Astrocyte (in vitro differentiated cells and primary cell): ENCODE measurements at regions not wholly inside any gene's neighbourhood (a gene's known extent, or its start where the extent isn't known, plus 50 kb on each side); places are given as distances from the start of the nearest gene placed in this dataset.

Source experiments
- EZH2 ChIP-seq: IDR thresholded peaks from 2 replicates; pipeline ENCODE4 v1.6.1; 2012; ENCODE audit warnings: mild to moderate bottlenecking, low read length, inconsistent platforms; ENCODE audit not compliant: insufficient read depth
- TF ChIP-seq, protein P1 (sequence below): IDR thresholded peaks from 2 replicates; pipeline ENCODE4 v1.5.1; 2011; ENCODE audit warnings: low read depth, mild to moderate bottlenecking, inconsistent platforms, low read length, moderate library complexity; ENCODE audit not compliant: insufficient read depth

DNA sequence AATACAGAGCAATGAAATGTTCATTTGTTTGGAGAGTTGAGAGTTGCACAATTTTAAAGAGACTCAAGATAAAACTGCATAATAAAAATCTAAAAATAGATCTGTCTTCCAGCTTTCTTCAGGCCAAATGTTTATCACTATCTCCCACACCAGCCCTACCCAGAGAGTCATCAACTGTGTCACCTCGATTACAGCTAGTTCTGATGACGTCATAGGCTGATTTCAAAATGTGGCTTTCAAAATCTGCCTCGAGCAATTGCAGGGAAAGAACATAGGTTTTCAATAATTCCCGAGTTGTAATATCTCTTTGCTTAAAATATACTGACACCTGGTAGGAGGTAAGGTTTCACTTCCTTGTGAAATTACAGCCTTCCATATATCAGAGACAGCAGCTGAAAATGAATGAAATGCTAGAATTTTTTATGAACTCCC lies 677.6 kb upstream of the ID2 start:
- TF ChIP-seq, protein P1, sequence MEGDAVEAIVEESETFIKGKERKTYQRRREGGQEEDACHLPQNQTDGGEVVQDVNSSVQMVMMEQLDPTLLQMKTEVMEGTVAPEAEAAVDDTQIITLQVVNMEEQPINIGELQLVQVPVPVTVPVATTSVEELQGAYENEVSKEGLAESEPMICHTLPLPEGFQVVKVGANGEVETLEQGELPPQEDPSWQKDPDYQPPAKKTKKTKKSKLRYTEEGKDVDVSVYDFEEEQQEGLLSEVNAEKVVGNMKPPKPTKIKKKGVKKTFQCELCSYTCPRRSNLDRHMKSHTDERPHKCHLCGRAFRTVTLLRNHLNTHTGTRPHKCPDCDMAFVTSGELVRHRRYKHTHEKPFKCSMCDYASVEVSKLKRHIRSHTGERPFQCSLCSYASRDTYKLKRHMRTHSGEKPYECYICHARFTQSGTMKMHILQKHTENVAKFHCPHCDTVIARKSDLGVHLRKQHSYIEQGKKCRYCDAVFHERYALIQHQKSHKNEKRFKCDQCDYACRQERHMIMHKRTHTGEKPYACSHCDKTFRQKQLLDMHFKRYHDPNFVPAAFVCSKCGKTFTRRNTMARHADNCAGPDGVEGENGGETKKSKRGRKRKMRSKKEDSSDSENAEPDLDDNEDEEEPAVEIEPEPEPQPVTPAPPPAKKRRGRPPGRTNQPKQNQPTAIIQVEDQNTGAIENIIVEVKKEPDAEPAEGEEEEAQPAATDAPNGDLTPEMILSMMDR = no peak
- no peak for TF ChIP-seq EZH2
